GM23338 (cell line): ENCODE measurements at regions not wholly inside any gene's neighbourhood (a gene's known extent, or its start where the extent isn't known, plus 50 kb on each side); places are given as distances from the start of the nearest gene placed in this dataset.
"Not testable (repeated sequence)": the region's sequence is repeated elsewhere in the genome, so short reads cannot be mapped to it uniquely, and the experiment has no call there.

Experiments
- ATAC-seq: fragments of 200-7000 bp; cut with Tn5 transposase; 3 replicates; pipeline ENCODE4 v1.9.1; 2020
- DNase-seq: peaks from one replicate; pipeline ENCODE4 v3.0.0-alpha.2; 2015; ENCODE audit warnings: low spot score
- H2AFZ ChIP-seq: fragments of 200-600 bp; sonication (generic); 2 replicates; pipeline ENCODE4 v1.8.0; 2016; ENCODE audit warnings: antibody characterized with exemption, mild to moderate bottlenecking, moderate library complexity
- H3F3A ChIP-seq: fragments of 200-600 bp; sonication (generic); replicated peaks from 2 replicates; pipeline ENCODE4 v1.8.0; 2017; ENCODE audit warnings: antibody characterized with exemption, mixed run types, low read depth
- H3K27ac ChIP-seq: fragments of 200-600 bp; sonication (generic); 2 replicates; pipeline ENCODE4 v1.6.1; 2016; ENCODE audit warnings: low read depth
- H3K27me3 ChIP-seq: fragments of 200-600 bp; sonication (generic); 2 replicates; pipeline ENCODE4 v1.8.0; 2016; ENCODE audit warnings: mild to moderate bottlenecking, mixed run types, moderate library complexity; ENCODE audit not compliant: insufficient read depth
- H3K36me3 ChIP-seq: fragments of 200-600 bp; sonication (generic); 2 replicates; pipeline ENCODE4 v1.8.0; 2016; ENCODE audit warnings: mild to moderate bottlenecking; ENCODE audit not compliant: insufficient read depth
- H3K4me1 ChIP-seq: fragments of 200-600 bp; sonication (generic); 2 replicates; pipeline ENCODE4 v1.8.0; 2016; ENCODE audit warnings: mild to moderate bottlenecking, moderate library complexity; ENCODE audit not compliant: insufficient read depth
- H3K4me2 ChIP-seq: fragments of 200-600 bp; sonication (generic); 2 replicates; pipeline ENCODE4 v1.7.1; 2017; ENCODE audit warnings: mixed run types
- H3K4me3 ChIP-seq: fragments of 200-600 bp; sonication (generic); 2 replicates; pipeline ENCODE4 v1.6.1; 2016; ENCODE audit warnings: mixed run types
- H3K79me2 ChIP-seq: fragments of 200-600 bp; sonication (generic); replicated peaks from 2 replicates; pipeline ENCODE4 v1.8.0; 2017; ENCODE audit warnings: mild to moderate bottlenecking; ENCODE audit not compliant: insufficient read depth
- H3K9me2 ChIP-seq: fragments of 200-600 bp; sonication (generic); 2 replicates; pipeline ENCODE4 v1.8.0; 2017; ENCODE audit not compliant: insufficient read depth
- H4K20me1 ChIP-seq: fragments of 200-600 bp; sonication (generic); replicated peaks from 2 replicates; pipeline ENCODE4 v1.8.0; 2017; ENCODE audit warnings: mild to moderate bottlenecking; ENCODE audit not compliant: insufficient read depth
- H3K27ac Mint-ChIP-seq: 2 replicates; pipeline ENCODE4 v1.8.0; 2020; ENCODE audit warnings: inconsistent platforms, mild to moderate bottlenecking, moderate library complexity, mixed read lengths
- H3K27me3 Mint-ChIP-seq: 3 replicates; pipeline ENCODE4 v1.8.0; 2022; ENCODE audit warnings: low read depth, mild to moderate bottlenecking, moderate library complexity, mixed read lengths, inconsistent platforms; ENCODE audit not compliant: insufficient read depth, poor library complexity
- H3K36me3 Mint-ChIP-seq: 3 replicates; pipeline ENCODE4 v1.8.0; 2021; ENCODE audit warnings: low read depth, mild to moderate bottlenecking, inconsistent platforms, moderate library complexity, mixed read lengths
- H3K4me1 Mint-ChIP-seq: 3 replicates; pipeline ENCODE4 v1.8.0; 2020; ENCODE audit warnings: mild to moderate bottlenecking, inconsistent platforms, mixed read lengths
- H3K4me3 Mint-ChIP-seq: 3 replicates; pipeline ENCODE4 v1.8.0; 2021; ENCODE audit warnings: moderate library complexity, mild to moderate bottlenecking, inconsistent platforms, mixed read lengths
- H3K9me3 Mint-ChIP-seq: 3 replicates; pipeline ENCODE4 v1.8.0; 2020; ENCODE audit warnings: moderate library complexity, mild to moderate bottlenecking, inconsistent platforms, mixed read lengths
- CREB1 ChIP-seq: fragments of 250-450 bp; sonication (Bioruptor Pico); IDR thresholded peaks from 2 replicates; pipeline ENCODE4 v1.5.0; 2020; ENCODE audit warnings: low read depth, mild to moderate bottlenecking, moderate library complexity
- CTCF ChIP-seq, 2 experiments: fragments of 200-600 bp in 1 of 2; sonication (generic) in 1 of 2; conservative IDR thresholded peaks; 2 replicates each; pipeline versions ENCODE4 v1.5.1 to v1.6.1; 2016 to 2017; ENCODE audit warnings: antibody characterized with exemption in 2 of 2, low read depth in 2 of 2, mild to moderate bottlenecking in 2 of 2, moderate library complexity in 1 of 2
- ETS1 ChIP-seq: IDR thresholded peaks from 2 replicates; pipeline ENCODE4 v1.6.1; 2016; ENCODE audit warnings: antibody characterized with exemption
- EZH2 ChIP-seq: fragments of 200-600 bp; sonication (generic); IDR thresholded peaks from one replicate; pipeline ENCODE4 v1.8.0; 2017; ENCODE audit warnings: antibody characterized with exemption, mild to moderate bottlenecking, low read depth; ENCODE audit not compliant: unreplicated experiment
- EZH2phosphoT487 ChIP-seq: fragments of 200-600 bp; sonication (generic); IDR thresholded peaks from one replicate; pipeline ENCODE4 v1.8.1; 2018; ENCODE audit warnings: antibody characterized with exemption; ENCODE audit not compliant: unreplicated experiment
- JUNB ChIP-seq: IDR thresholded peaks from one replicate; pipeline ENCODE4 v1.6.1; 2016; ENCODE audit warnings: antibody characterized with exemption; ENCODE audit not compliant: unreplicated experiment
- POLR2AphosphoS5 ChIP-seq: IDR thresholded peaks from 2 replicates; pipeline ENCODE4 v1.6.1; 2016; ENCODE audit warnings: antibody characterized with exemption, low read depth
- REST ChIP-seq: IDR thresholded peaks from one replicate; pipeline ENCODE4 v1.6.1; 2018; ENCODE audit warnings: antibody characterized with exemption; ENCODE audit not compliant: unreplicated experiment
- STAT1 ChIP-seq: IDR thresholded peaks from one replicate; pipeline ENCODE4 v1.6.1; 2016; ENCODE audit warnings: antibody characterized with exemption; ENCODE audit not compliant: unreplicated experiment
- ZNF114 ChIP-seq: fragments of 250-450 bp; sonication (Bioruptor Pico); IDR thresholded peaks from 2 replicates; pipeline ENCODE4 v1.5.0; 2020; ENCODE audit warnings: mild to moderate bottlenecking, moderate library complexity
- ZNF331 ChIP-seq: fragments of 250-450 bp; sonication (Bioruptor Pico); IDR thresholded peaks from 2 replicates; pipeline ENCODE4 v1.5.0; 2020; ENCODE audit warnings: low read depth, mild to moderate bottlenecking, moderate library complexity
- ZNF462 ChIP-seq: fragments of 250-450 bp; sonication (Bioruptor Pico); IDR thresholded peaks from 2 replicates; pipeline ENCODE4 v1.5.0; 2020; ENCODE audit warnings: mild to moderate bottlenecking, moderate library complexity

- Histone ChIP-seq H3K4me1 (peaks cover 3% of the 10 kb centered on the region; the same call in 1 of the 2 replicates), H3F3A (no peaks in the 10 kb centered on the region), H3K9me2 (no peaks in the 10 kb centered on the region), H2AFZ (no peak overlapping the region), H3K27ac (no peak overlapping the region), H3K36me3 (no peaks in the 10 kb centered on the region), H3K4me2 (no peak overlapping the region), H3K79me2 (no peaks in the 10 kb centered on the region), H3K4me3 (no peak overlapping the region), H4K20me1 (no peaks in the 10 kb centered on the region), H3K27me3 (no peaks in the 10 kb centered on the region)
- H3K4me3 Mint-ChIP-seq = no peak overlapping the region
- DNase-seq (no peak), ATAC-seq (no peak)
- no peak for TF ChIP-seq ZNF114
- no peak for TF ChIP-seq ZNF462 (CRISPR knock-in tag)
- no peak for TF ChIP-seq EZH2phosphoT487
- no peak for TF ChIP-seq ETS1
- TF ChIP-seq STAT1 = no peak
- TF ChIP-seq POLR2AphosphoS5 = no peak
- no peak for TF ChIP-seq EZH2
- no peak for TF ChIP-seq REST
- no peak for TF ChIP-seq JUNB
- TF ChIP-seq CREB1 (CRISPR knock-in tag) = no peak
- TF ChIP-seq CTCF (conservative IDR thresholded peaks at IDR 0.05; ENCODE audit: low read depth in 2 of 2) = no peak
- no peak for TF ChIP-seq ZNF331 (CRISPR knock-in tag)
- no peaks in the 10 kb centered on the region for H3K36me3 Mint-ChIP-seq
- peaks cover 4% of the 10 kb centered on the region; the same call in 2 of the 3 replicates for H3K4me1 Mint-ChIP-seq
- no peaks in the 10 kb centered on the region for H3K9me3 Mint-ChIP-seq
- H3K27ac Mint-ChIP-seq = no peak overlapping the region
- peaks cover 7% of the 10 kb centered on the region for H3K27me3 Mint-ChIP-seq
Measured at GRCh38 chr20:53728359-53728758, 134.7 kb upstream of the ZNF217 start.

- not testable (repeated sequence) for H3K9me2 ChIP-seq, H4K20me1 ChIP-seq, ATAC-seq, H3K4me3 ChIP-seq, H3K27me3 Mint-ChIP-seq, H3K27me3 ChIP-seq, H3K9me3 Mint-ChIP-seq, DNase-seq, H3K4me3 Mint-ChIP-seq, H3K79me2 ChIP-seq, H3K27ac Mint-ChIP-seq, H3K36me3 ChIP-seq, H3K4me1 ChIP-seq, H3F3A ChIP-seq, H3K4me2 ChIP-seq, H2AFZ ChIP-seq, H3K27ac ChIP-seq, H3K4me1 Mint-ChIP-seq, H3K36me3 Mint-ChIP-seq
Measured at GRCh38 chr20:53727239-53727638, 133.6 kb upstream of the ZNF217 start.
